OCI-LY1 (cell line): ENCODE measurements at regions not wholly inside any gene's neighbourhood (a gene's known extent, or its start where the extent isn't known, plus 50 kb on each side); places are given as distances from the start of the nearest gene placed in this dataset.

Experiments used
- H2AFZ ChIP-seq: fragments of 200-600 bp; sonication (generic), shearing (Covaris generic); 2 replicates; pipeline ENCODE4 v1.6.0; 2014; ENCODE audit warnings: antibody characterized with exemption, mild to moderate bottlenecking, low read length
- H3F3A ChIP-seq: fragments of 200-600 bp; sonication (generic), shearing (Covaris generic); 2 replicates; pipeline ENCODE4 v1.6.0; 2014; ENCODE audit warnings: mild to moderate bottlenecking, antibody characterized with exemption, low read length, moderate library complexity; ENCODE audit not compliant: insufficient read depth
- H3K27ac ChIP-seq: fragments of 200-600 bp; sonication (generic); 2 replicates; pipeline ENCODE4 v1.5.1; 2014; ENCODE audit warnings: low read length, mixed run types, mild to moderate bottlenecking, low read depth; ENCODE audit not compliant: poor library complexity, severe bottlenecking
- H3K27me3 ChIP-seq: fragments of 200-600 bp; sonication (generic); 2 replicates; pipeline ENCODE4 v1.6.0; 2014; ENCODE audit warnings: antibody characterized with exemption, mild to moderate bottlenecking, low read length, moderate library complexity; ENCODE audit not compliant: insufficient read depth
- H3K36me3 ChIP-seq: fragments of 200-600 bp; sonication (generic); 2 replicates; pipeline ENCODE4 v1.6.1; 2014; ENCODE audit warnings: mild to moderate bottlenecking, antibody characterized with exemption, low read length, moderate library complexity, mixed read lengths; ENCODE audit not compliant: insufficient read depth
- H3K4me1 ChIP-seq: fragments of 200-600 bp; sonication (generic); 2 replicates; pipeline ENCODE4 v1.5.1; 2014; ENCODE audit warnings: mild to moderate bottlenecking, low read length, moderate library complexity; ENCODE audit not compliant: insufficient read depth, severe bottlenecking
- H3K4me2 ChIP-seq: fragments of 200-600 bp; sonication (generic), shearing (Covaris generic); 2 replicates; pipeline ENCODE4 v1.6.1; 2014; ENCODE audit warnings: low read length
- H3K4me3 ChIP-seq: fragments of 200-600 bp; sonication (generic); 2 replicates; pipeline ENCODE4 v1.5.1; 2014; ENCODE audit warnings: low read length, low read depth, mild to moderate bottlenecking, mixed read lengths; ENCODE audit not compliant: poor library complexity, severe bottlenecking
- H3K79me2 ChIP-seq: fragments of 200-600 bp; shearing (Covaris generic); 2 replicates; pipeline ENCODE4 v1.6.1; 2016; ENCODE audit warnings: mixed run types, low read length, mixed read lengths; ENCODE audit not compliant: insufficient read depth
- H3K9ac ChIP-seq: fragments of 200-600 bp; sonication (generic), shearing (Covaris generic); 2 replicates; pipeline ENCODE4 v1.6.1; 2014; ENCODE audit warnings: mild to moderate bottlenecking, low read length, mixed read lengths
- H3K9me2 ChIP-seq: fragments of 200-600 bp; sonication (generic), shearing (Covaris generic); 2 replicates; pipeline ENCODE4 v1.6.1; 2014; ENCODE audit warnings: low read depth, mild to moderate bottlenecking, low read length, mixed read lengths
- H3K9me3 ChIP-seq: fragments of 200-600 bp; shearing (Covaris generic); 2 replicates; pipeline ENCODE4 v1.6.1; 2014; ENCODE audit warnings: low read length, mixed read lengths
- H4K20me1 ChIP-seq: fragments of 200-600 bp; sonication (generic), shearing (Covaris generic); 2 replicates; pipeline ENCODE4 v1.6.0; 2016; ENCODE audit warnings: mild to moderate bottlenecking, low read length; ENCODE audit not compliant: insufficient read depth
- EZH2 ChIP-seq: fragments of 200-600 bp; sonication (generic), shearing (Covaris generic); IDR thresholded peaks from 2 replicates; pipeline ENCODE4 v1.8.0; 2017; ENCODE audit warnings: borderline replicate concordance, mixed run types, mild to moderate bottlenecking, antibody characterized with exemption, low read length, moderate library complexity, mixed read lengths
- TF ChIP-seq, protein P1 (sequence below): fragments of 200-600 bp; sonication (generic), shearing (Covaris generic); IDR thresholded peaks from 2 replicates; pipeline ENCODE4 v1.5.1; 2017; ENCODE audit warnings: mild to moderate bottlenecking, antibody characterized with exemption, low read length, moderate library complexity, mixed read lengths

DNA sequence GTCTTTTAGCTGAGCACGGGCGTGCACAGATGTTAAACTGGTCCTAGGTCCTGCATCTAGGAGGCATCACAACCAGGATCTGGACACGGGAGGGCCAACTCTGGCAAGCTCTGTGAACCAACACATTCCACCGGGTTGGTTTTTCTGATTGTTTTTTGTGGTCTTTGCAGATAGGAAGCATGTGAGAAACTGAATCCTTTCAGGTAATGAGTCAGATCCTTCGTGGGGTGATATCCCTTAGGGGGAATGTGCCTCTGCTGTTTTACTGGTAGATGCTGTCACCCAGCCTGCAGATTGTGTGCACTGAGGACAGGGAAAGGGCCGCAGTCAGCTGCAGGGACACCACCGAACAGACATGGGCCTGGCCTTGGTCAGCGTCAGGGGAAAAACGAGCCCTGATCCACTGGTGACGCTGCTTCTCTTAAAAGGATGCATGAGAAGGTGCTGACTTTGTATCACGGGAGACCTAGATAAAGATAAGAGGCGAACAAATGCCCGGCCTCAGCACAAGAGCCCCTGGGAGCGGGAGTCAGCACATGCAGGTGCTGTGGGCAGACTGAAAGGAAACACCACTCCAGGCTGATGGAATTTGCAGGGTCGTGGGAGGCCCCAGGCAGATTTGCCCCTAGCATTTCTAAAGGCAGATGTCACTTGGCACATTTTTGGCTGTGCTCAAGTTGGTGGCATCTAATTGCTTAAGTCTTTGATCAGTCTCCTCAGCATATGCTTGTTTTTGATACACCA lies 51.1 kb downstream of the DOP1B start:
- Histone ChIP-seq H3K36me3 (no peaks in the 10 kb centered on the region; the same call in 1 of the 2 replicates), H3K9me3 (no peaks in the 10 kb centered on the region), H3K9me2 (no peaks in the 10 kb centered on the region), H2AFZ (no peak overlapping the region), H3K27ac (no peak overlapping the region), H3K4me2 (no peak overlapping the region), H3K27me3 (no peaks in the 10 kb centered on the region), H3K4me1 (peaks cover 5% of the 10 kb centered on the region), H3K79me2 (no peaks in the 10 kb centered on the region), H4K20me1 (no peaks in the 10 kb centered on the region), H3K9ac (no peak overlapping the region), H3F3A (no peaks in the 10 kb centered on the region), H3K4me3 (no peak overlapping the region)
- TF ChIP-seq, protein P1, sequence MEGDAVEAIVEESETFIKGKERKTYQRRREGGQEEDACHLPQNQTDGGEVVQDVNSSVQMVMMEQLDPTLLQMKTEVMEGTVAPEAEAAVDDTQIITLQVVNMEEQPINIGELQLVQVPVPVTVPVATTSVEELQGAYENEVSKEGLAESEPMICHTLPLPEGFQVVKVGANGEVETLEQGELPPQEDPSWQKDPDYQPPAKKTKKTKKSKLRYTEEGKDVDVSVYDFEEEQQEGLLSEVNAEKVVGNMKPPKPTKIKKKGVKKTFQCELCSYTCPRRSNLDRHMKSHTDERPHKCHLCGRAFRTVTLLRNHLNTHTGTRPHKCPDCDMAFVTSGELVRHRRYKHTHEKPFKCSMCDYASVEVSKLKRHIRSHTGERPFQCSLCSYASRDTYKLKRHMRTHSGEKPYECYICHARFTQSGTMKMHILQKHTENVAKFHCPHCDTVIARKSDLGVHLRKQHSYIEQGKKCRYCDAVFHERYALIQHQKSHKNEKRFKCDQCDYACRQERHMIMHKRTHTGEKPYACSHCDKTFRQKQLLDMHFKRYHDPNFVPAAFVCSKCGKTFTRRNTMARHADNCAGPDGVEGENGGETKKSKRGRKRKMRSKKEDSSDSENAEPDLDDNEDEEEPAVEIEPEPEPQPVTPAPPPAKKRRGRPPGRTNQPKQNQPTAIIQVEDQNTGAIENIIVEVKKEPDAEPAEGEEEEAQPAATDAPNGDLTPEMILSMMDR: no peak
- no peak for TF ChIP-seq EZH2

DNA sequence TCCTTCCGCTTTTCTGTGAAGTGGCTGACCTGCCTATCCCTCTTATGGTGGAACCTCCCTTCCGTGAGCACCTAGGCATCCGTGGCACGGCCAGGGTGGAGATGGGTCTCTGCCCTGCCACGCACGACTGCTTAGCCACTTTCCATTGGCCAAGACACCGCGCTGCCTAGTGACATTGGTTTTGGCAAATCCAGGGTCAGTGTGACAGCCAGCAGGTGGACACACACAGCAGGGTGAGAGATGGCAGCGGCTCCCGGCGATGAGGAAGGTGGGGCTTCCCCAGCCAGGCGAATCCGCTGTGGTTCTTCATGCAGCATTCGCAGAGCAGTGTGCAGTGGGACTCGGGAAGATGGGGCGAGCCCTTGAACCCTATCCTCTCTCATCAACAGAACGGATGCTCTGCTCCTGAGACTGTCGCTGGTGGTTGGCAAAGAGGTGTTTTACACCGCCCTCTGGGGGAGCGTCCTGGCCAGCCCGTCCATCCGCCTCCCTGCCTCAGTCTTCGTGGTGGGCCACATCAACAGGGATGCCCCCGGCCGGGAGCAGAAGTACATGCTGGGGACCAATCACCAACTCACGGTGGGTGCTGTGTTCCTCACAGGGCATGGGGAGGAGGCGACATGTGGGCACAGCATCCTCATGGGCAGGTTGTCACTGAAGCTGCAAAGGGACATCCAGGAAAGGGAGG lies 51.8 kb downstream of the DOP1B start:
- Histone ChIP-seq H3K79me2 (no peaks in the 10 kb centered on the region), H4K20me1 (no peaks in the 10 kb centered on the region), H3F3A (no peaks in the 10 kb centered on the region), H3K4me3 (no peak overlapping the region), H2AFZ (no peak overlapping the region), H3K4me2 (no peak overlapping the region), H3K4me1 (peaks cover 5% of the 10 kb centered on the region), H3K9me2 (no peaks in the 10 kb centered on the region), H3K36me3 (no peaks in the 10 kb centered on the region; the same call in 1 of the 2 replicates), H3K9ac (no peak overlapping the region), H3K27ac (no peak overlapping the region), H3K27me3 (no peaks in the 10 kb centered on the region), H3K9me3 (no peaks in the 10 kb centered on the region)
- no peak for TF ChIP-seq EZH2
- TF ChIP-seq, protein P1: no peak

DNA sequence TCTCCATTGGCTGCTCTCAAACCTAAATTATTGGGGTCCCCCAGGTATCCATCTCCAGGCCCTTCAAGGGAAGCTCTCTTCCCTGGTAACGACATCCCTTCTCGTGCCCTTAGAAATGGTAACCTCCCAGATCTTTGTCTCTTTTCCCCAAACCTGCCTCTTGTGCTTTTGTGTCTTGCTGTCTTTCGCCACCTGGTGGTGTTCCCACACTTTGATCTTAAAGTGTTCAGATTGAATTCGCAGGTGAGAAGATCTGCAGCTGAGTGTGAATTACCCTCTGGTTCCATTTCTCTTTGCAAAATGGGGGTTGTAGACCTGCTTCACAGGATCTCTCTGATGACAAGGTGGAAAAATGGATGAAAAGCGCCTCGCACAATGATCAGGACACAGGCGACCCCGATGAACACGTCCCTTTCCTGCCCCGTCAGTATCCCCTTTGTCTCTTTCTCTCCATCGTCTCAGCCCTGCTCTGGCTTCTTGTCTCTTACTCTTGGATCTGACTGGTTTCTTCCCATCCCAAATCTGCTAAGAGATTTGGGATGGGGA lies 53.1 kb downstream of the DOP1B start:
- Histone ChIP-seq H3K4me2 (no peak overlapping the region; the same call in 1 of the 2 replicates), H3K27ac (no peak overlapping the region), H3K9ac (no peak overlapping the region), H3K9me2 (no peaks in the 10 kb centered on the region), H3K36me3 (no peaks in the 10 kb centered on the region; the same call in 1 of the 2 replicates), H2AFZ (no peak overlapping the region), H3K4me1 (peaks cover 5% of the 10 kb centered on the region), H3F3A (no peaks in the 10 kb centered on the region), H3K4me3 (no peak overlapping the region), H3K79me2 (no peaks in the 10 kb centered on the region), H3K27me3 (no peaks in the 10 kb centered on the region), H4K20me1 (no peaks in the 10 kb centered on the region), H3K9me3 (no peaks in the 10 kb centered on the region)
- TF ChIP-seq EZH2: no peak
- TF ChIP-seq, protein P1: peak; percentile 87
